Stimulated activated CD4-positive, alpha-beta T cell treated with anti-CD3 and anti-CD28 coated beads, Interleukin-12 subunit alpha, Interleukin-12 subunit beta, amount 100 ng/mL, for 24 hours (primary cell): ENCODE measurements at regions not wholly inside any gene's neighbourhood (a gene's known extent, or its start where the extent isn't known, plus 50 kb on each side); places are given as distances from the start of the nearest gene placed in this dataset.

Experiments
- DNase-seq, 2 experiments: peaks; one replicate each; pipeline ENCODE4 v3.0.0-alpha.2; 2020; ENCODE audit warnings: low read depth in 2 of 2

DNA sequence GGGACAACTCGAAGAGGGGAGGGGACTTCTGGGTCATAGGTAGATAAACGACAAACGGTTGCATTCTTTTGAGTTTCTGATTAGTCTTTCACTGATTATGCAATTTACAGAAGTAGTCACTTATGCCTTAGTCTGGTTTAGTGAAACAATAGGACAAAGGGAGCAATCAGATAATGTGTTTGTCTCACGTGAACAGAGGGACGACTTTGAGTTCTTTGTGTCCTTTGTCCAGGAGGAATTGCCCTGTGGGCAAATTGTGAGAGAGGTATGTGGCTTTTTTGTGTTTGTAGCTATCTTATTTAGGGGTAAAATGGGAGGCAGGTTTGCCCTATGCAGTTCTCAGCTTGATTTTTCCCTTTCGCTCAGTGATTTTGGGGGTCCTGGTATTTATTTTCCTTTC is 362.9 kb upstream of the PCDH20 start:
- no peak for DNase-seq

GRCh38 chr13:61777899-61778298 is 362.2 kb upstream of the PCDH20 start:
- DNase-seq = no peak

GRCh38 chr13:61777271-61777670 is 361.6 kb upstream of the PCDH20 start:
- no peak for DNase-seq

DNA sequence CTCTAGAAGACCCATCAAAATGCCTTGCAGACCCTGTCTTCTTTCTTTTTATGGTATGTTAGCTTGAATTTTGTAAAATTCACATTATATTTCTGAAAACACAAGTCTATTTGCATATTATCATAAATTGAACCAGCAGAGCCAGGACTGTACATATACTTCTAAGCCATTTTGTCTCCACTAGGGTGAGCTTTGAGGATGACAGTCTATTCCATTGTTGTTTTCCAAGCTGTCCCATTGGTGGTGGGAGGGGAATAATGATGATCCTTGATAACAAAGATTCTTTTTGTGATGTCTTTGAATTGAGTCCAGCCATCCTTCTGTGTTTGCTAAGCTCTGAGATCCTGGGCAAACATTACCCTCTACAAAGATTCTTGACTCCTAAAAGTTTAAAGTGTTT is 359.3 kb upstream of the PCDH20 start:
- DNase-seq = no peak

- DNase-seq = no peak
Measured at GRCh38 chr13:61770681-61771080, 355.0 kb upstream of the PCDH20 start.

GRCh38 chr13:61768175-61768574 is 352.5 kb upstream of the PCDH20 start:
- no peak for DNase-seq

GRCh38 chr13:61766667-61767058 is 351.0 kb upstream of the PCDH20 start:
- DNase-seq = no peak

GRCh38 chr13:61765940-61766666 is 350.5 kb upstream of the PCDH20 start:
- no peak for DNase-seq

GRCh38 chr13:61765181-61765742 is 349.6 kb upstream of the PCDH20 start:
- no peak for DNase-seq

DNA sequence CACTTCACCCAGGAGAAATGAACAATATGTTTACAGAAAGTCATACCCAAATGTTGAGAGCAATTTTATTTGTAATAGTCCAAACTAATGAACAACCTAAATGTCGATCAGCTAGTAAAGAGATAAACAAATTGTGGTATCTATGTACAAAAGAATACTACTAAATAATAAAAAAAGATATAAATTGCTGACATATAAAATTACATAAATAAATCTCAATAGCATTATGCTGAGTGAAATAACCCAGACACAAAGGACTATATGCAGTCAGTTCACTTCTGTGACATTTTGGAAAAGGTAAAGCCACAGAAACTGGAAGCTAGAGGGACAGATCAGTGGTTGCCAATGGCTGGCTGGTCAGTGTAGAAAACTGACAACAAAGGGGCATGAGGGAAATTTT is 346.0 kb upstream of the PCDH20 start:
- DNase-seq = no peak

DNA sequence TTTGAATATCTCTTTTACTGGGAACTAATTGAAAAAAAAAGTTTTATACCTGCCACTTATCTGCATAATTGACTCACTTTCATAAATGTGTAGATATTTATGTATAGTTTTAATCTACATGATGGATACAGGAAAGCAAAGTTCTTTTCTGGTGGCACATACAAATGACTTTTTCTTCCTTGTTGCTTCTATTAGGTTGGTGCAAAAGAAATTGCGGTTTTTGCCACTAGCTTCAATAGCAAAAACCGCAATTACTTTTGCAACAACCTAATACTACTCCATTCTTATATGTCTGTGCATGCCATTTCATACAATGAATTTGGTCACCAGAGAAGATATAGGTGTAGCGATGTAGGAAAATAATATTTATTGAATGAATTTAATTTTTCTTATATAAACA is 344.5 kb upstream of the PCDH20 start:
- no peak for DNase-seq

- DNase-seq = no peak
Measured at GRCh38 chr13:61756031-61756430, 340.4 kb upstream of the PCDH20 start.

DNA sequence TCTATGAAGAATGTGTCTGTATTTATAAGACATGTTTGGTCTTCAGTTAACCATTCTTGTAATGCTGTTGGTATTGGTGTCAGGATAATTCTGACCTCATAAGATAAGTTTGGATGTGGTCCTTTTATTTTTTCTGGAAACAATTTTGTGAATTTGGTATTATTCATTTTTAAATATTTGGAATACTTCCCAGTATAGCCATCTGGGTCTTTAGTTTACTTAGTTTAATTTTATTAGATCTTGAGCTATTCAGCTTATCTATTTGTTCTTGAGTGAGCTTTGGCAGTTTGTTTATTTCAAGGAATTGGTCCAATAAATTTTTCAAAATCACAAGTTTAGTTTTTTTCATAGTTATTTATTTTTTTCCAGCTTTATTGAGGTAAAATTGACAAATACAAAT is 335.4 kb upstream of the PCDH20 start:
- DNase-seq = no peak

DNA sequence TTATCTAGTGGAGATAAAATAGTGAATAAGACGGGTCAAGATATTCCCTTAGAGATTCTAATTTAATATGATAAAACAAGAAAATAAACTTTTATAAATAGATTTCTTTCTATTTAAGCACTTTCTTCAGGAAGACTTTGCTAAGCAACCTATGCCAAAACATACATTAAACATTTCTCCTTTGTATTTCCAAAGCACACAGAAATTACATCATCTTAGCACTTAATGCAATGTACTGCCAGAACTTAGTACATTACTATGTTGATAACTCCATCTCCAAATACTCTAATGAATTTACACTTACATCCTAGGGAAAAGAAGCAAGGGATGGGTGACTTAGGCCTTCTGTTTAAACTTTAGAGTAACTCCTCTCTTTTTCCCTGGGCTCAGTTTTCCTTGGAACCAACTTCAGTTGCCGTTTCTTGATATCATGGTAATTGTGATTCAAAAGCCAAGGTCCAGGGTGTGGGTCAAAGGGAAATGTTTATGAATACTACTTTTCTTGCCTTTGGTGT is 322.6 kb upstream of the PCDH20 start:
- no peak for DNase-seq

GRCh38 chr13:61734683-61735082 is 319.0 kb upstream of the PCDH20 start:
- DNase-seq = no peak

GRCh38 chr13:61728471-61728870 is 312.8 kb upstream of the PCDH20 start:
- DNase-seq = no peak

- no peak for DNase-seq
Measured at GRCh38 chr13:61727767-61728166, 312.1 kb upstream of the PCDH20 start.

- DNase-seq = no peak
Measured at GRCh38 chr13:61725806-61726205, 310.2 kb upstream of the PCDH20 start.

DNA sequence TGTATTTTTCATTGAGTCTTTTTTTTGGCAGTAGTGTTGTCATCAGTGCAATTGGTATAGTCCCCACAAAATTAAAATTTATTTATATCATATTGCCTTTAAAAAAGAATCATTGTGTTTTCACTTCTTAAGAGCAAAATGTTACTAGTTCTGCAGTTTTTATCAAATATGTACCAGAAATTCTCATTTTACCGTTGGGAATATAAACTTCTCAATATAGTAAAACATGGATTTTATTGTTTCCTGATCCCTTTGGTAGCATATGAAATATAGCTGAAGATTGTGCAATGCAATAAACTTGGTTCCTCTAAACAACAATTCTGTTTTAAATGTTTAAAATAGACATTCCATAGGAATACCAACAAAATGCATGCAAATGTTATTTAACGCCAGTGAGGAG is 306.5 kb upstream of the PCDH20 start:
- no peak for DNase-seq

DNA sequence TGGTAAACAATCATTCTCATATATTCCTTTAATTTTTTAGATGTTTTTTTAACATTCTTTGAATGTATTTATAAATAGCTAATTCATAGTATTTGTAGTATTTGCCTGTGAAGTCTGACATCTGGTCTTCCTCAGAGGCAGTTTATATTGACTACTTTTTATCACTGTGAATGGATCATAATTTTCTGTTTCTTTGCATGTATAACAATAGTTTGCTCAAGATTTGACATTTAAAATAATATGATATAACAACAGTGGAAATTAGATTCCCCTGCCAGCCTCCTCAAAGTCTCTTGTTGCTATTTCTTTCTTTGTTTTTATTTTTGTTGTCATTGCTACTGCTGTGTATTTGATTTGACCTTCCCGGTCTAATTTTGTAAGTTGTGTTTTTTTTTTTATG is 297.0 kb upstream of the PCDH20 start:
- DNase-seq = no peak

DNA sequence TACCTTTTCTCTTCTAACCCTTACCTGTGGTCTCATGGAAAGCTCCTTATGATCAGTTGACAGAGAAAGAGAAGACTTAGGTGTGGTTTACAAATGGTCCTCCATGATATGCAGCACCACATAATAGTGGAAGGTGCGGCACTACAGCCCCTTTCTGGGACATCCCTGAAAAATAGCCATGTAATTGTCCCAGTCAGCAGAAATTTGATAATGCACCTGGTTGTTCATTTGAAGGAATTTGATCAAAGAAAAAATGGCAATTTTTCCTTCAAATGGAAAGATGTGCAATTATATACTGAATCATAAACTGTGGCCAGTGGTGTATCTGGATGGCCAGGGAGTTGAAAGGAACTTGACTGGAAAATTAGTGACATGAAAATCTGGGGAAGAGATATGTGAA is 293.6 kb upstream of the PCDH20 start:
- DNase-seq = no peak

GRCh38 chr13:61706899-61707298 is 291.2 kb upstream of the PCDH20 start:
- no peak for DNase-seq

GRCh38 chr13:61700620-61701019 is 285.0 kb upstream of the PCDH20 start:
- no peak for DNase-seq

GRCh38 chr13:61700181-61700580 is 284.5 kb upstream of the PCDH20 start:
- DNase-seq = no peak
